GM19238 (cell line): ENCODE measurements at regions not wholly inside any gene's neighbourhood (a gene's known extent, or its start where the extent isn't known, plus 50 kb on each side); places are given as distances from the start of the nearest gene placed in this dataset.
"Not testable (repeated sequence)": the region's sequence is repeated elsewhere in the genome, so short reads cannot be mapped to it uniquely, and the experiment has no call there.

Experiments
- DNase-seq: peaks from one replicate; pipeline ENCODE4 v3.0.0; 2011; ENCODE audit warnings: low spot score; ENCODE audit not compliant: insufficient read length

GRCh38 chr15:53129121-53129904 lies 339.2 kb upstream of the ONECUT1 start:
- DNase-seq: no peak

GRCh38 chr15:53128652-53129051 lies 338.5 kb upstream of the ONECUT1 start:
- DNase-seq: no peak

- DNase-seq: no peak
These were observed 336.0 kb upstream of the ONECUT1 start for GRCh38 chr15:53126144-53126543.

GRCh38 chr15:53122818-53123217 lies 332.7 kb upstream of the ONECUT1 start:
- no peak for DNase-seq

GRCh38 chr15:53116915-53117314 lies 326.8 kb upstream of the ONECUT1 start:
- DNase-seq: not testable (repeated sequence)

- no peak for DNase-seq
These were observed 326.0 kb upstream of the ONECUT1 start for GRCh38 chr15:53116169-53116568.

GRCh38 chr15:53115563-53115962 lies 325.4 kb upstream of the ONECUT1 start:
- DNase-seq: no peak

- no peak for DNase-seq
These were observed 324.8 kb upstream of the ONECUT1 start for GRCh38 chr15:53114960-53115359.

- DNase-seq: no peak
These were observed 320.9 kb upstream of the ONECUT1 start for GRCh38 chr15:53110999-53111398.

- DNase-seq: no peak
These were observed 318.2 kb upstream of the ONECUT1 start for GRCh38 chr15:53108319-53108718.

- no peak for DNase-seq
These were observed 317.7 kb upstream of the ONECUT1 start for GRCh38 chr15:53107855-53108254.

GRCh38 chr15:53106505-53107286 lies 316.6 kb upstream of the ONECUT1 start:
- no peak for DNase-seq

- no peak for DNase-seq
These were observed 312.3 kb upstream of the ONECUT1 start for GRCh38 chr15:53102483-53102882.

- DNase-seq: no peak
These were observed 290.3 kb upstream of the ONECUT1 start for GRCh38 chr15:53080484-53080883.

- no peak for DNase-seq
These were observed 284.1 kb upstream of the ONECUT1 start for GRCh38 chr15:53074221-53074620.

- DNase-seq: no peak
These were observed 281.9 kb upstream of the ONECUT1 start for GRCh38 chr15:53072077-53072476.

- DNase-seq: no peak
These were observed 278.5 kb upstream of the ONECUT1 start for GRCh38 chr15:53068636-53069035.

GRCh38 chr15:53059273-53060043 lies 269.3 kb upstream of the ONECUT1 start:
- no peak for DNase-seq

GRCh38 chr15:53046153-53046790 lies 256.1 kb upstream of the ONECUT1 start:
- DNase-seq: no peak

- no peak for DNase-seq
These were observed 248.5 kb upstream of the ONECUT1 start for GRCh38 chr15:53038655-53038941.

- no peak for DNase-seq
These were observed 247.9 kb upstream of the ONECUT1 start for GRCh38 chr15:53037904-53038654.
